Sigmoid colon (tissue), 4 donors: ENCODE measurements at regions not wholly inside any gene's neighbourhood (a gene's known extent, or its start where the extent isn't known, plus 50 kb on each side); places are given as distances from the start of the nearest gene placed in this dataset.

Experiments used
- CTCF ChIP-seq, 4 experiments: fragments of 450-650 bp in 3 of 4; fragments of 200-600 bp in 1 of 4; IDR thresholded peaks; one replicate each; pipeline ENCODE4 v1.5.1; 2016 to 2019; ENCODE audit warnings: antibody characterized with exemption in 4 of 4, mild to moderate bottlenecking in 3 of 4, moderate library complexity in 2 of 4
- POLR2A ChIP-seq, 2 donors: fragments of 450-650 bp; IDR thresholded peaks; one replicate each; pipeline ENCODE4 v1.6.1; 2016; ENCODE audit warnings: antibody characterized with exemption in 2 of 2, mild to moderate bottlenecking in 2 of 2, moderate library complexity in 2 of 2
- POLR2AphosphoS5 ChIP-seq, 4 donors: sonication (generic); formaldehyde crosslinking; IDR thresholded peaks; one replicate each; pipeline ENCODE4 v1.6.1; 2017; ENCODE audit warnings: antibody characterized with exemption in 4 of 4

- TF ChIP-seq CTCF (IDR thresholded peaks at IDR 0.05) (no peak), POLR2A (IDR thresholded peaks at IDR 0.05) (no peak), POLR2AphosphoS5 (IDR thresholded peaks at IDR 0.05) (no peak)
Measured at GRCh38 chr6:110557199-110557598, 80.8 kb upstream of the SLC22A16 start.
